BLaER1 treated with 17β-estradiol and CSF1 and Interleukin-3, amounts not matched to agents 10 nM and 100 nM (cell line): ENCODE measurements at regions not wholly inside any gene's neighbourhood (a gene's known extent, or its start where the extent isn't known, plus 50 kb on each side); places are given as distances from the start of the nearest gene placed in this dataset.
"Not testable (repeated sequence)": the region's sequence is repeated elsewhere in the genome, so short reads cannot be mapped to it uniquely, and the experiment has no call there.

ENCODE experiments used
- H3K27ac ChIP-seq, 11 experiments: shearing (Covaris generic); formaldehyde crosslinking; 2 replicates each; pipeline ENCODE4 v1.8.1; 2022
- H3K27me3 ChIP-seq, 11 experiments: shearing (Covaris generic); formaldehyde crosslinking; 2 replicates each; pipeline ENCODE4 v1.8.1; 2022
- H3K36me3 ChIP-seq, 11 experiments: shearing (Covaris generic); formaldehyde crosslinking; 2 replicates each; pipeline ENCODE4 v1.8.1; 2022
- H3K4me1 ChIP-seq, 10 experiments: shearing (Covaris generic); formaldehyde crosslinking; 2 replicates each; pipeline ENCODE4 v1.8.1; 2022
- H3K4me2 ChIP-seq, 11 experiments: shearing (Covaris generic); formaldehyde crosslinking; 2 replicates each; pipeline ENCODE4 v1.8.1; 2022
- H3K4me3 ChIP-seq, 10 experiments: shearing (Covaris generic); formaldehyde crosslinking; 2 replicates each; pipeline ENCODE4 v1.8.1; 2022
- H3K9ac ChIP-seq, 11 experiments: shearing (Covaris generic); formaldehyde crosslinking; 2 replicates each; pipeline ENCODE4 v1.8.1; 2022
- H3K9me3 ChIP-seq, 11 experiments: shearing (Covaris generic); formaldehyde crosslinking; replicated peaks in 1 of 11; 2 replicates each; pipeline ENCODE4 v1.8.1; 2022
- H4K20me1 ChIP-seq, 11 experiments: shearing (Covaris generic); formaldehyde crosslinking; 2 replicates each; pipeline ENCODE4 v1.8.1; 2022
- Cebpa-rat ChIP-seq, 11 experiments: shearing (Covaris generic); IDR thresholded peaks; 2 replicates each; pipeline ENCODE4 v1.8.1; 2022

DNA sequence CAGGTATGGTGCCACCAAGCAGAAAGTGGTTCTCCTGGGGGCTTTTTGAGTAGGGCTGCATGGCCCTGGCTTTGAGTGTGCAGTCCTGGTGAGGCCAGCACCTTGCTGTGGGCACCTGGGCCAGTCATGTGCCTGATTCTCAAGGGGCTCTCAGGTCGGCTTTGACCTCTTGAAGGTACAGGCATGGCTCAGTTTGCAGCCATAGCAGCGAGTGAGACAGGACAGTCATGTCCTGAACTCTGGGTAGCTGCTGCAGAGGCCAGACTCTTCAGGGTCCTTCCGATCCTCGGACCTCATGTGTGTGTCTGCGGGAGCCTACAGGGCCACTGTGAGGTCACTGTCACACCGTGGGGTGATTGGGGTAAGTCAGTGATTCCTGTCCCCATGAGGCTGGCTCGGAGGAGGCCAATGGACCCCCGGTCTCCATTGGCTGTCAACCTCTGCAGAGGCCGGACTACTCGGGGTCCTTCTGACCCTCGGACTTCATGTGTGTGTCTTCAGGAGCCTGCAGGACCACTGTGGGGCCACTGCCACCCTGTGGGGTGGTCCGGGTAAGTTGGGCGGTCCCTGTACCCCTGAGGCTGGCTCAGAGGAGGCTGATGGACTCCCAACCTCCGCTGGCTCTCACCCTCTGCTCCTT lies 95.2 kb upstream of the C1orf174 start:
- H3K27me3 ChIP-seq = peaks cover 4 to 17% (median 13%) of the 10 kb centered on the region in 11 experiments; a peak in 18 of 22 replicates
- TF ChIP-seq Cebpa-rat (IDR thresholded peaks at IDR 0.05) = no peak

DNA sequence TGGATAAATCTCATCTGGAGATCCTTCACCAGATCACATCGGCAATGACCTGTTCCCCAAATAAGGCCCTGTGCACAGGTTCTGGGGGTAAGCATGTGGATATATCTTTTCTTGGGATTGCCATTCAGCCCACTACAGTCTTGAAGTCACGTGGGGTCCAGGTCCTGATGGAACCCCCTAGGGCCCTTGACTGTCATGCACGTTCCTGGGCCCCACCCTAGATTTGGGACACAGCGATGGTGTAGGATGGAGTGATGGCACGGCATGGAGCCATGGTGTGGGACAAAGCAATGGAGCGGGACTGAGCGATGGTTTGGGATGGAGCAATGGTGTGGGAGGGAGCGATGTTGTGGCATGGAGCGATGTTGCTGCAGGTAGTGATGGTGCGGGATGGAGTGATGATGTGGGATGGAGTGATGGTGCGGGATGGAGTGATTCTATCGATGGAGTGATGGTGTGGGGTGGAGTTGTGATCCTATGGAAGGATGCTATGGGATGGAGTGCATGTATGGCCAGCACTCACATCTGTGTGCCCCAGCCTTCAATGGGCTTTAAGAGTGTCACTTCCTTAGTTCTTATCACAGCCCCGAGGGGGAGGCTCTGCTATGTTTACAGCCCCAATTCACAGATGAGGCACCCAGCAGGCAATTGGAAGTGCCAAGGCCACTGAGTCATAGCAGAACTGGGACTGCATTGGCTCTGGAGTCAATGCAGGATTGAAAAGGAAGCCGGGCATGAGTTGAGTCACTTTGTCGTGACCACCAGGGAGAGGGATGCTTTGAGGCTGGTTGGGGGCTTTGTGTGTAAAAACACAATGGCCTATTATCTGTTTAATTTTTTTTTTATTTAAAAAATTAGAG lies 97.0 kb upstream of the C1orf174 start:
- peaks cover 4 to 30% (median 20%) of the 10 kb centered on the region in 11 experiments; a peak in 18 of 22 replicates for H3K27me3 ChIP-seq
- no peak for TF ChIP-seq Cebpa-rat (IDR thresholded peaks at IDR 0.05)
- no peak overlapping the region for H3K4me3 ChIP-seq
- H3K36me3 ChIP-seq = no peaks in the 10 kb centered on the region
- no peak overlapping the region for H3K9ac ChIP-seq
- no peak overlapping the region for H3K27ac ChIP-seq
- peaks cover 3 to 25% (median 22%) of the 10 kb centered on the region in 10 experiments; a peak in 19 of 20 replicates for H3K4me1 ChIP-seq
- peaks cover 0 to 20% (median 0%) of the 10 kb centered on the region in 11 experiments; a peak in 4 of 22 replicates for H4K20me1 ChIP-seq
- H3K9me3 ChIP-seq = no peaks in the 10 kb centered on the region
- H3K4me2 ChIP-seq = no peak overlapping the region

More for the DNA sequence above, 95.2 kb upstream of the C1orf174 start:
- H3K27ac ChIP-seq = no peak overlapping the region
- no peak overlapping the region for H3K9ac ChIP-seq
- H3K4me3 ChIP-seq = no peak overlapping the region
- H3K4me2 ChIP-seq = no peak overlapping the region
- peaks cover 3 to 10% (median 7%) of the 10 kb centered on the region in 10 experiments; a peak in 19 of 20 replicates for H3K4me1 ChIP-seq
- peaks cover 0 to 12% (median 0%) of the 10 kb centered on the region in 11 experiments; a peak in 4 of 22 replicates for H3K9me3 ChIP-seq
- peaks cover 0 to 13% (median 0%) of the 10 kb centered on the region in 11 experiments; a peak in 4 of 22 replicates for H4K20me1 ChIP-seq
- H3K36me3 ChIP-seq = no peaks in the 10 kb centered on the region

DNA sequence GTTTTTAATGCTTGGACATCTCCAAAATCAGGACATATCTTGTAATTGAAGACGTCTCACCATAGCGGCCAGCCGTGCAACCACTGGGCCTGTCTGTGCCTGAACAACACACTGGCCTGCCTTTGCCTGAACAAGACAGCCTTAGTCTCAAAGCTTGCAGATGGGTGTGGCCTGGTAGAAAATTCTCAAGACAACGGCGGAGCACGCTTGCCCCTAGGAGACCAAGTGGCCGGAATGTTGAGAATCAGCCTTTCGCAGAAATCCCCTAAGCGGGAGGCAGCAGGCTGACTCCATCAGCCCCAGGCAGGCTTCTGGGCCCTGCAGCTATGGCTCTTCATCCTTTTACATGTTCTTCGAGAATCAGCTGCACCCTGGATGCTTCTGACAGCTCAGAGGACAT lies 98.0 kb upstream of the C1orf174 start:
- Histone ChIP-seq H3K9ac (no peak overlapping the region), H3K4me3 (no peak overlapping the region), H3K4me1 (peaks cover 3 to 28% (median 23%) of the 10 kb centered on the region in 10 experiments; a peak in 19 of 20 replicates), H3K9me3 (no peaks in the 10 kb centered on the region), H3K27ac (no peak overlapping the region), H3K27me3 (peaks cover 4 to 30% (median 20%) of the 10 kb centered on the region in 11 experiments; a peak in 18 of 22 replicates), H4K20me1 (peaks cover 0 to 20% (median 0%) of the 10 kb centered on the region in 11 experiments; a peak in 4 of 22 replicates), H3K4me2 (no peak overlapping the region), H3K36me3 (no peaks in the 10 kb centered on the region)
- no peak for TF ChIP-seq Cebpa-rat (IDR thresholded peaks at IDR 0.05)

DNA sequence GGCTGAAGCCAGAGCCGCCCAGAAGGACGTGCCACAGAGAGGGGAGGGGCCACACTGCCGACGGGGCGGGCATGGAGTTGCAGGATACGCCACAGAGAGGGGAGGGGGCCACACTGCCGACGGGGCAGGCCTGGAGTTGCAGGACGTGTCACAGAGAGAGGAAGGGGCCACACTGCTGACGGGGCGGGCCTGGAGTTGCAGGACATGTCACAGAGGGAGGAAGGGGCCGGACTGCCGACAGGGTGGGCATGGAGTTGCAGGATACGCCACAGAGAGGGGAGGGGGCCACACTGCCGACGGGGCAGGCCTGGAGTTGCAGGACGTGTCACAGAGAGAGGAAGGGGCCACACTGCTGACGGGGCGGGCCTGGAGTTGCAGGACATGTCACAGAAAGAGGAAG lies 99.4 kb upstream of the C1orf174 start:
- H3K9me3 ChIP-seq, H3K4me3 ChIP-seq, H3K9ac ChIP-seq, H3K27ac ChIP-seq, H3K36me3 ChIP-seq: not testable (repeated sequence)
- peaks cover 4 to 32% (median 20%) of the 10 kb centered on the region in 11 experiments; a peak in 18 of 22 replicates for H3K27me3 ChIP-seq
- H3K4me1 ChIP-seq = peaks cover 7 to 33% (median 29%) of the 10 kb centered on the region in 10 experiments; a peak in 19 of 20 replicates
- peak overlapping the region in 10 of 11 experiments; percentile 27 to 86 (median 69); a peak in 17 of 22 replicates for H3K4me2 ChIP-seq
- H4K20me1 ChIP-seq = peaks cover 0 to 22% (median 0%) of the 10 kb centered on the region in 11 experiments; a peak in 4 of 22 replicates

DNA sequence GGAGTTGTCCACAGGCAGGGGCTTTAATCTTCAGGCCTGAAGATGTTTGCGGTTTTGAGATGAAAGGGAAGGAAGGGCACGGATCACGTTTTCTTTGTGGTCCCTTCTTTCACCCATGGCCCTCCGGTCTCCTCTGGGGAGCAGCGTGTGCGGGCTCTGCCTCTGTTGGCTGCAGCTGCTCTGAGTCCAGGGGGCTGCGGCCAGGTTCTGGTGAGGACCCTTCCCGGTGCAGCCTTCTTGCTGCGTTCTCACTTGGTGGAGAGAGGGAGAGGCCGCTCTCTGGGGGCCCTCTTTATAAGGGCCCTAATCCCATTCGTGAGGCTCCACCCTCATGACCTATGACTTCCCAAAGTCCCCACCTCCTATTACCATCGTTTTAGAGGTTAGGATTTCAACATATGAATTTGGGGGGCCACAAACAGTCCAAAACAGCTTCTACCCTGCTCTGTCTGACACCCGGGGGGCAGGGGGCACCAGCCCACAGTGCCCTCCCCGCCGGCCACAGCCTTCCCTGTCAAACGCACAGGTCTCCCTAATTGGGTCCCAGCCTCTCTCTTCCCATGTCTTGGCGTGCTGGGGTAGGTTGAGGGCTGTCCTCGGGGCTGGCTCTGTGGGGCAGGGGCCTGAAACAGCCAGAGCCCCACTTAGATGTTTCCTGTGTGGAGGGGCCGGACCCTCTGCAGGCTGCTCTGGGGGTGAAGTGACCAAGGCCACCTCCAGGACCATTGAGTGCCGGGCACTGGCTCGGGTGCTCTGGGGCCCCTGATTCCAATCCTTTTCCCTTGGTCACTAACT lies 100.1 kb upstream of the C1orf174 start:
- Histone ChIP-seq H3K9ac (peak overlapping the region in 1 of 11 experiments; percentile 13; a peak in 1 of 22 replicates), H3K27ac (no peak overlapping the region), H3K27me3 (peaks cover 4 to 33% (median 20%) of the 10 kb centered on the region in 11 experiments; a peak in 18 of 22 replicates), H3K36me3 (no peaks in the 10 kb centered on the region), H3K4me1 (peaks cover 7 to 39% (median 35%) of the 10 kb centered on the region in 10 experiments; a peak in 19 of 20 replicates), H3K4me2 (peak overlapping the region; percentile 27 to 86 (median 69)), H3K9me3 (peaks cover 0 to 7% (median 0%) of the 10 kb centered on the region in 11 experiments; a peak in 4 of 22 replicates), H4K20me1 (peaks cover 0 to 24% (median 0%) of the 10 kb centered on the region in 11 experiments; a peak in 4 of 22 replicates), H3K4me3 (no peak overlapping the region)
- no peak for TF ChIP-seq Cebpa-rat (IDR thresholded peaks at IDR 0.05)

DNA sequence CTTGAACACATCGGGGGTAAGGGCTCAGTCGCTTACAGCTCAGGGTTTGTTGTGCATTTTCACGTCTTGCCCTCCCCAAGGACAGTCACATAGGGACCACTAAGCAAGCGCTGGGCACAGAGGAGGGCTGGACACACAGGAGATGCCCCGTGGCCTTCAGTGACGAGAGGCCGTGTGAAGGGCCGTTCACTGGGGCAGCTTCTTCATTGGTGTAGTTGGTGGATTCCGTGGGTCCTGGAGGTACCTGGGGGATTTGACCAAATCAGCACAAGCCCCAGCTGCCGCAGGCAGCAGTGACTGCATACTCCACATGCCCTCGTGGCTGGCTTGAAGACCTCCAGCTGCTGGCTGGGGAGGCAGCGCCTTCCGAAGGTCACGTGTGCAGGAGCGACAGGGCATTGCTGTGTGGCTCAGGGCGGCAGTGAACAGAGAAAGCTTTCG lies 100.8 kb upstream of the C1orf174 start:
- TF ChIP-seq Cebpa-rat (IDR thresholded peaks at IDR 0.05) = no peak

DNA sequence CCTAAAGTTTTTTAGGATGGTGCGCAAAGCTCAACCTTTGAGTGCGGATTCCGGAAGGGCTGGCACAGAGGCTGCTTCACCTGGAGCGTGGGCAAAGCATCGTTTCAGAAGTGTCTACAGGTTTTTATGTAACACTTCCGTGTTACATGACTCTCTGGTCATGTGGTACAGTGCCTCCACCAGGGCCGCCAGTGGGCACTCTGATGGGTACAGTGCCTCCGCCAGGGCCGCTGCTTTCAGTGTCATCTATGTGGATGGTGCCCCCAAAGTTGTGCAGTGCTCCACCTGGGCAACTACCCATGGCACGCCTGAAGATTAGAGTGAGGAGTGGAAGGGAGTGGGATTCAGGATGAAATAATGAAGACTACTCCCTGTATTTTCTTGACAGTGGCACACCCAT lies 101.4 kb upstream of the C1orf174 start:
- Histone ChIP-seq H3K27ac (no peak overlapping the region), H3K27me3 (peaks cover 4 to 33% (median 20%) of the 10 kb centered on the region in 11 experiments; a peak in 18 of 22 replicates), H3K9me3 (peaks cover 0 to 17% (median 3%) of the 10 kb centered on the region in 11 experiments; a peak in 13 of 22 replicates), H3K4me1 (peaks cover 7 to 50% (median 44%) of the 10 kb centered on the region in 10 experiments), H3K4me3 (no peak overlapping the region), H4K20me1 (peaks cover 0 to 17% (median 0%) of the 10 kb centered on the region in 11 experiments; a peak in 4 of 22 replicates), H3K4me2 (peak overlapping the region in 9 of 11 experiments; percentile 9 to 86 (median 64); a peak in 9 of 22 replicates), H3K9ac (no peak overlapping the region), H3K36me3 (no peaks in the 10 kb centered on the region)
- TF ChIP-seq Cebpa-rat (IDR thresholded peaks at IDR 0.05) = no peak

More for the DNA sequence above, 100.8 kb upstream of the C1orf174 start:
- Histone ChIP-seq H3K36me3 (no peaks in the 10 kb centered on the region), H3K4me2 (peak overlapping the region in 8 of 11 experiments; percentile 58 to 86 (median 69); a peak in 14 of 22 replicates), H3K9me3 (peaks cover 0 to 12% (median 0%) of the 10 kb centered on the region in 11 experiments; a peak in 4 of 22 replicates), H4K20me1 (peaks cover 0 to 17% (median 0%) of the 10 kb centered on the region in 11 experiments; a peak in 4 of 22 replicates), H3K4me3 (no peak overlapping the region), H3K9ac (no peak overlapping the region), H3K4me1 (peaks cover 7 to 45% (median 40%) of the 10 kb centered on the region in 10 experiments; a peak in 19 of 20 replicates), H3K27ac (no peak overlapping the region), H3K27me3 (peaks cover 4 to 33% (median 20%) of the 10 kb centered on the region in 11 experiments; a peak in 18 of 22 replicates)
